IPS-18a (cell line): ENCODE measurements at regions not wholly inside any gene's neighbourhood (a gene's known extent, or its start where the extent isn't known, plus 50 kb on each side); places are given as distances from the start of the nearest gene placed in this dataset.
"Not testable (repeated sequence)": the region's sequence is repeated elsewhere in the genome, so short reads cannot be mapped to it uniquely, and the experiment has no call there.

ENCODE experiments used
- H3K27ac ChIP-seq: one replicate; pipeline ENCODE4 v1.5.1; 2013; ENCODE audit warnings: low read length
- H3K27me3 ChIP-seq: one replicate; pipeline ENCODE4 v1.6.1; 2013; ENCODE audit warnings: mild to moderate bottlenecking, low read length; ENCODE audit not compliant: control insufficient read depth, insufficient read depth
- H3K36me3 ChIP-seq: one replicate; pipeline ENCODE4 v1.6.1; 2013; ENCODE audit warnings: low read depth, low read length; ENCODE audit not compliant: control insufficient read depth
- H3K4me1 ChIP-seq: one replicate; pipeline ENCODE4 v1.6.1; 2013; ENCODE audit warnings: low read depth, low read length; ENCODE audit not compliant: control insufficient read depth
- H3K4me3 ChIP-seq: one replicate; pipeline ENCODE4 v1.5.1; 2013; ENCODE audit warnings: low read length
- H3K9ac ChIP-seq: one replicate; pipeline ENCODE4 v1.6.1; 2013; ENCODE audit warnings: mild to moderate bottlenecking, low read length, moderate library complexity
- H3K9me3 ChIP-seq: one replicate; pipeline ENCODE4 v1.6.1; 2013; ENCODE audit warnings: low read depth, low read length; ENCODE audit not compliant: control insufficient read depth

DNA sequence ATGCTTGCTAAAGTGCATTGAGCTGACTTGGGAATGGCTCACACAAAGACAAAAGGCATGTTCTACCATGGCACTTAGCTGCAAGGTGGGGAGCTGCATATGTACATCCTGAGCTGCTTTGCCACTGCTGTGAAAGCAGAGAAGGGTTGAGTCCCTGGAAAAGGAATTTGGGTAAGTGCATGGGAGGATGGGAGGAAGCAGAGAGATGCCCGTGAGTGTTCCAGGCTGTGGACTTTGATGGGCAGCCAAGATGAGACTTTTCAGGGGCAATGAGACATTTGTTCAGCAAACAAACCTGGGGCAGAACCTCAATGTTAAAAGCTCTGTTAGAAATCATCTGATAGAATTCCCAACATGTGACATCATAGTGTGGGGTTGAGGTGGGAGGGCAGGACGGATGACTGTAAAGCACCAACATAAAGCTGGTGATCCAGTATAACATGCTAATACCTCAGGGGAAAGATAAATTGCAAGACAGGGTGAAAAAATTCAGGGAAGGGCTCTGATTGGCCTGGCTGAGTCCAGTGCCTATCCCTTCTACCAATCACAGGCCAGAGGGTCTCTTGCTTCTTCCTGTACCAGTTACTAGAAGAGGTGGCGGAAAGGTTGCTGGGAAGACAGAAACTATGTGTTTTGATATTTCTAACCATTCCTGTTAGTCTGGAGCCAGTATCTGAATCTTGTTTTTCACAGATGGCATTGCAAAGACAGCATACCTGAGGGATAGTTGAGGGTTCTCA, 163.2 kb downstream of the UTP18 start:
- no peak overlapping the region for H3K4me3 ChIP-seq
- no peaks in the 10 kb centered on the region for H3K27me3 ChIP-seq
- H3K4me1 ChIP-seq: no peaks in the 10 kb centered on the region
- no peak overlapping the region for H3K27ac ChIP-seq
- H3K9ac ChIP-seq: no peak overlapping the region
- no peaks in the 10 kb centered on the region for H3K9me3 ChIP-seq
- H3K36me3 ChIP-seq: no peaks in the 10 kb centered on the region

DNA sequence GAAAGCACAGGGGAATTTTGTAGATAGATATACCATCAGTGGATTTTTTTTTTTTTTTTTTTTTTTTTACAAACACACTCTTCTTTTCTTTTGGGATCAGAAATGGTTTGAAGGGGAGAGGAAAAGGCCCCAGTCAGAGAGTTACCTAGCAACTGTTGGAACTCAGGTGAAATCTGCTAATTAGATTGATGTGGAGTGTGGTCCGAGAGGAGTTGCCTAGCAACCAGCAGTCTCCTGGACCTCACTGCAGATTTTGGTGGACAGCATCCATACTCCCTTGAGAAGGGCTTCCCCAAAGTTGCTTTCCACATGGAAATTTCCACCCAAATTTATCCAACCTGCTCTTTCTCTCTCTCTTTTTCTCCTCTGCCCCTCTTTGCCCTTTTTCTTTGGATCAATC, 165.4 kb downstream of the UTP18 start:
- Histone ChIP-seq H3K4me3 (no peak overlapping the region), H3K36me3 (no peaks in the 10 kb centered on the region), H3K9me3 (peaks cover under 1% of the 10 kb centered on the region), H3K4me1 (no peaks in the 10 kb centered on the region), H3K9ac (no peak overlapping the region), H3K27me3 (no peaks in the 10 kb centered on the region), H3K27ac (no peak overlapping the region)

DNA sequence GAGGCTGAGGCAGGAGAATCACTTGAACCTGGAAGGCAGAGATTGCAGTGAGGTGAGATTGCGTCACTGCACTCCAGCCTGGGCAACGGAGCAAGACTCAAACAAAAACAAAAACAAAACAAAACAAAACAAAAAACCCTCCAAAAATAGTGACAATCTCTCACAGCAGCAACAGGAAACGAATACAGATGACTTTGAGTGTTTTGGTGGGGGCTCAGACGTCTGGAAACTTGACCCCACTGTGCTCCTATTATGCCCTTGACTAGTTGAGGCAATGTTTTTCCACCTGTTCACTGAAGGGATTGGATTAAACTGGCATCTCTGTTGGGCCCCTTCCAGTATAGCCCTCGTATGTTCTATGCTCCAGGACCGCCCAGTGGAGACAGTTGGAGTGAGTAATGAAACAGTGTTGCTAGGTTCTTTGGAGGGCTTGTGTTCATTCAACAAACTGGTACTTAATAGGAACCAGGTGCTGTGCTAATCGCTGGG, 167.0 kb downstream of the UTP18 start:
- Histone ChIP-seq H3K9me3 (peaks cover 5% of the 10 kb centered on the region), H3K4me3 (no peak overlapping the region), H3K27ac (no peak overlapping the region), H3K9ac (no peak overlapping the region), H3K4me1 (no peaks in the 10 kb centered on the region), H3K36me3 (no peaks in the 10 kb centered on the region), H3K27me3 (no peaks in the 10 kb centered on the region)

DNA sequence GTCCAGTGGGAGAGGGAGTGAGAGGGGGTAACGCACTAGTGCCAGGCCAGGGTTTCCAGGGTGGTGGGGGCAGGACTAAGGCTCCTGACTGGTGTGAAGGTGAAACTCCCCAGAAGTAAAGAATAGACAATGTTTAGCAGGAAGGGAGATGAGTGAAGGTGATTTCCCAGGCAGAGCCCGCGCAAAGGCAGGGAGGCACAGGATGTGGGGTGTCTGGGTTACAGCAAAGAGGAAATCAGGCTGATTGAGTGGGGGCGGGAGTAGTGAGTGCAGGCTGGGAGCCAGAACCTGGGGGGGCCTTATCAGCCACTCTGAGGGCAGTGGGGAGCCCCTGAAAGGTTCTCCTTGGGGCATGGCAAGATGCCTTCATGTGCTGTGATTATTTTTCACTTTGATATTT, 167.5 kb downstream of the UTP18 start:
- Histone ChIP-seq H3K27me3 (no peaks in the 10 kb centered on the region), H3K36me3 (no peaks in the 10 kb centered on the region), H3K9me3 (peaks cover 5% of the 10 kb centered on the region), H3K4me3 (no peak overlapping the region), H3K4me1 (no peaks in the 10 kb centered on the region), H3K9ac (no peak overlapping the region), H3K27ac (no peak overlapping the region)

DNA sequence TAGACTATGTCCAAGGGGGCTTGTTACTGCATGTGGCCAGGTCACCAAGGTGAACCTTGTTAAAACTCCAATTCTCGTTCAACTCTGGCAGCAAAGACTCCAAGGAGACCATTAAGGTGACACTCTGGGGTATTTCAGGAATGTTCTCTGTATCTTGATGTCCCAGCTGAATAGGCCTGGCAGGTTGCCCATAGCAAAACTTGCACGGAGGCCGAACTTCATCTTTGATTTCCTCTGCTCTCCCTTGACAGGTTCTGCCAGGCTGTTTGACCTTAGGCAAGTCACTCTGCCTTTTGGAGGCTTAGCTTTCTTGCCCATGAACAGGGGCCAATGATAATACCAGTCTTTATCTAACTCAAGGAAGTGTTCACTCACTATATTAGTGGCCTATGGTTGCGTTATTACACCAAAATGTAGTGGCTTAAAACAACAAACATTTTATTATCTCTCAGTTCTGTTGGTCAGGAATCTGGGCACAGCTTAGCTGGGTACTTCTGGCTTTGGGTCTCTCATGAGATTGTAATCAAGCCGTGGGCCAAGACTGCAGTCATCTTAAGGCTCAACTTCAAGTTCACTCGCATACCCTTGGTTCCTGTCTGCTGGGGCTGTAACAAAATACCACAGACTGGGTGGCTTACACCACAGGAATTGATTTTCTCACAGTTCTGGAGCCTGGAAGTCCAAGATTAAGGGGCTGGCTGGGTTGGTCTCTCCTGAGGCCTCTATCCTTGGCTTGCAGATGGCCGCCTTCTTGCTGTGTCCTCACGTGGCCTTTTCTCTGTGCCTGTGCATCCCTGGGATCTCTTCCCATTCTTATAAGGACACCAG, 168.5 kb downstream of the UTP18 start:
- Histone ChIP-seq H3K36me3 (no peaks in the 10 kb centered on the region), H3K4me3 (no peak overlapping the region), H3K9me3 (peaks cover 5% of the 10 kb centered on the region), H3K9ac (no peak overlapping the region), H3K27ac (no peak overlapping the region), H3K27me3 (no peaks in the 10 kb centered on the region), H3K4me1 (no peaks in the 10 kb centered on the region)

DNA sequence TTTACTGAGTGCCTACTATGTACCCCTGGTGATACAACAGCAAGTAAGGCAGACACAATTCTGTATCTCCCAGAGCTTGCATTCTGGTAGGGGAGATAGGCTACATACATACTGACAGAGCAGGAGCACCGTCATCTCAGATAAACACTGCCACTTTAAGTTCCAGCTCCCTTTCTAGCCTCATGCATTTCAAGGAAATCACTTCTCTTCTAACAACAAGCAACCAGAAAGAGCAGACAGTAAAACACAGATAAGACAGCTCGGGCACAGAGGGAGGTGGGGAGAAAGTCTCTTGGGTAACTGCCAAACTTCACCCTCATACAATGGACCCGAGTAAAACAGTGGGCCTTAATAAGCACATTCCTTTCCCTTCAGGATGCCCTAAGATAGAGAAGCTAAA, 169.6 kb downstream of the UTP18 start:
- not testable (repeated sequence) for H3K27me3 ChIP-seq, H3K4me3 ChIP-seq, H3K36me3 ChIP-seq, H3K4me1 ChIP-seq, H3K9me3 ChIP-seq, H3K27ac ChIP-seq, H3K9ac ChIP-seq

DNA sequence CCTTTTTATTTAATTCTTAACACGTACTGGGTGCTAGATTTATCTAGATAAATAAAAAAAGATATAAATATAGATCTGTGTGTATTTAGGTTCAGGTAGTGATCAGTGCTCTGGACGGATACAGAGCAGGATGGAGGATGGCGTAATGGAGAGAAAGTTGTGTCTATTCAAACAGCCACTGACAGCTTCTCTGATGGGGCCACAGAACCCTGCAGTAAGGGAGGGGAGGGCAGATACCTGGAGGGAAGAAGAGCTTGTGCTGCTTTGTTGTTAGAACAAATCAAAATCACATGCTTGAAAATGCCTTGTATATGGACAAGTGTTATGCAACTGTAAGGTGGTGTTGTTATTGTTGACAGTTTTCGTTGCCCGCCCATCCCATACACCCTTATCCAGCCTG, 170.2 kb downstream of the UTP18 start:
- Histone ChIP-seq H3K9me3 (peaks cover 5% of the 10 kb centered on the region), H3K4me3 (no peak overlapping the region), H3K27ac (no peak overlapping the region), H3K27me3 (no peaks in the 10 kb centered on the region), H3K36me3 (no peaks in the 10 kb centered on the region), H3K4me1 (no peaks in the 10 kb centered on the region), H3K9ac (no peak overlapping the region)

DNA sequence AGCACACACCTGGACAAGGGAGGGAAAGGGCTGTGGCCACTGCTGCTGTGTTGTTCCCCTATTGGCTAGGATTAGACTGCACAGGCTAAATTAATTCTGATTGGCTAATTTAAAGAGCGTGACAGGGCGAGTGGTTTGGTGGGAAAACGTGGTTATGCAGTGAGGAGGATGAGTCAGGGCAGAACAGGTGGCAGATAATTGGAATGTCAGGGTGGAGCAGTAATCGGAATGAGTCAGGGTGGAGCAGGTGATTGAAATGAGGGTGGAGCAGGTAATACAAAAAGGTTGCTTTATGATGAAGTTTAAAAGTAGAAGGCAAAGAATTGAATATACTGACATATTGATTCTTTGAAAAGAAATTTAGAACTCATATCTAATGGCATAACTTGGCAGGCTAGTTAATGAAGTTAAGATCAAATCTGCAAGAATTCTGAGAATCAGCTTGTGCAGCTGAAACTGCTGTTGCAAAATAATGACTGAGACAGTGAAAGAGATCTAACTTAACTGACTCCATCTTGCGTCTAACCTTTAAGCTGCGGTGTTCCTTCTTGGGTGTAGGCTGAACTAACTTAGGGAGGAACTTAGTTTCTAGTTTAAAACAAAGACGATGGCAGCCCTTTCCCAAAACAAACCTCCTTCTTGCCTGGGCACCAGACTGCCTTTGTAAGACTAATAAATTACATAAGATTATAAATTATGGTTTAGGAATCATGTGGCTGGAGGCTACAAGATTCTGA, 174.3 kb downstream of the UTP18 start:
- Histone ChIP-seq H3K4me3 (no peak overlapping the region), H3K4me1 (no peaks in the 10 kb centered on the region), H3K27ac (no peak overlapping the region), H3K27me3 (no peaks in the 10 kb centered on the region), H3K36me3 (no peaks in the 10 kb centered on the region), H3K9me3 (peaks cover 5% of the 10 kb centered on the region), H3K9ac (no peak overlapping the region)

DNA sequence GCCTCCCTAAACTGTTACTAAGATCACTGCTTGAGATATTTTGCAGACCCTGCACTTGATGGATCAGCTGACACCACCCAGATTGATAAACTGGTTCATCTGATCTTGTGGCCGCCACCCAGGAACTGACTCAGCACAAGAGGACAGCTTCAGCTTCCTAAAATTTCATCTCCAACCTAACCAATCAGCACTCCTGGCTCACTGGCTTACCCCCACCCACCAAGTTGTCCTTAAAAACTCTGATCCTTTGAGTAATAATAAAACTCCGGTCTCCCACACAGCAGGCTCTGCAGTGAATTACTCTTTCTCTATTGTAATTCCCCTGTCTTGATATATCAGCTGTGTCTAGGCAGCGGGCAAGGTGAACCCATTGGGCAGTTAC, 174.8 kb downstream of the UTP18 start:
- no peaks in the 10 kb centered on the region for H3K27me3 ChIP-seq

DNA sequence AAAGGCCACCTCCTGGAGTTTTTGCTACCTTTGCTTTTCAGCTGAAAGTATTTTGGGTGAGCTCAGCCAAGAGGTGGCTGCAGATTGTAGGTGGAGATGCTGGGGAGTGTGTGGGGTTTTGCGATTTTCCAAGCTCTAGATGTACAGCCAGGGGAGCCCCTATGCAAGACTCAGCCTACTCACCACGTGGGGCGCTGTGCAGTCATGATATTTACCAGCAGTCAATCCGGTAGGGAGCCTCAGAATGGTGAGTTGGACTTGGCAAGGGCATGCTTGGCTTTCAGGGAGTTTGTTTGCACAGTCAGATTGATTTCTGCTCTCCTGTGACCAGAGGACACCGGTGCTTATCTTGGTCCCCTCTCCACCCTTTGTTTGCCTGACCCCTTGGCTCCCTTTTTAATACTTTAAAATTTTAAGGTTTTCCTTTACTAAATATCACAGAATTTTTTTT, 175.3 kb downstream of the UTP18 start:
- H3K9me3 ChIP-seq: peaks cover 5% of the 10 kb centered on the region
- H3K9ac ChIP-seq: no peak overlapping the region
- H3K27me3 ChIP-seq: no peaks in the 10 kb centered on the region
- no peak overlapping the region for H3K4me3 ChIP-seq
- H3K27ac ChIP-seq: no peak overlapping the region
- H3K36me3 ChIP-seq: no peaks in the 10 kb centered on the region
- H3K4me1 ChIP-seq: no peaks in the 10 kb centered on the region

More for the DNA sequence above, 174.8 kb downstream of the UTP18 start:
- Histone ChIP-seq H3K27ac (no peak overlapping the region), H3K36me3 (no peaks in the 10 kb centered on the region), H3K4me3 (no peak overlapping the region), H3K9ac (no peak overlapping the region), H3K9me3 (peaks cover 5% of the 10 kb centered on the region), H3K4me1 (no peaks in the 10 kb centered on the region)

DNA sequence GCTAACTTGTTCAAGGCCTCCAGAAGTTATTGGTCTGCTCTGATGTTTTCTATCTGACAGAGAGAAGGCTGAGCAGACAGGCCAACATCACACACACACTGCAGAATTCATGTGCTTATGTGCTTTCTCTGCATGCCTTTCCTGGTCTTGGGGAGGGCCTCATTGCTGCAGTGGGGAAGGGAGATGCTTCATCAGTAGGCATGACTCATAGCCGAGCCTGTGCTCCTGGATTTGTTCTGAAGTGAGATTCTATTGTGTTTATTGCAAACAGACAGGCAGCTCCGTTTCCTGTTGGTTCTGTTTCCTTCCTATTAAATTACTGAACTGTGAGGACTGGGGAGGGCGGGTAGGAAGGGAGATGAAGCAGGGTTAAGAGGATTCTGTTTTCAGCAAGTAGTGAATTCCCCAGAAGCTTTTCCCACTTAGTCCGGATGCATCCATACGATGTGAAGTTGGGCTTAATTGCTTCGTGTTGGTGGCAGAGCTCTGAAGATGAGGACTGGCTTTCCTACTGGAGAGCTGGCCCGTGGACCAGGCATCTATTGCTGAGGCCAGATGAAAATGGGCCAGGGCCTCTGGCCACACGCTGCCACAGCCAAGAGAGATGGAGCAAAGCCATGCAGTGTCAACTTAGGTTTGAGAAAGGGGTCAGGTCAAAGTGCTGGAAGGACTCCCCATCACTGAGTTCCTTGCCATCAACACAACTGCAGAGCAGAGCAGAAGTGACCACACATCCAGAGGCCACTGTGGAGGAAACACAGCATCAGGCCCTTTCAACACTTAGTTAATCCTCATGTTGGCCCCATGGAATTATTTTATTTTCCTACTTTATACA, 179.3 kb downstream of the UTP18 start:
- Histone ChIP-seq H3K9ac (no peak overlapping the region), H3K9me3 (no peaks in the 10 kb centered on the region), H3K4me1 (no peaks in the 10 kb centered on the region), H3K27me3 (no peaks in the 10 kb centered on the region), H3K27ac (no peak overlapping the region), H3K36me3 (no peaks in the 10 kb centered on the region), H3K4me3 (no peak overlapping the region)
